GM19395 (cell line): ENCODE measurements at regions not wholly inside any gene's neighbourhood (a gene's known extent, or its start where the extent isn't known, plus 50 kb on each side); places are given as distances from the start of the nearest gene placed in this dataset.

Experiments
- ATAC-seq: cut with Tn5 transposase; IDR thresholded peaks from one replicate; pipeline ENCODE4 v1.9.1; 2021; ENCODE audit warnings: mild to moderate bottlenecking, moderate library complexity; ENCODE audit not compliant: unreplicated experiment

DNA sequence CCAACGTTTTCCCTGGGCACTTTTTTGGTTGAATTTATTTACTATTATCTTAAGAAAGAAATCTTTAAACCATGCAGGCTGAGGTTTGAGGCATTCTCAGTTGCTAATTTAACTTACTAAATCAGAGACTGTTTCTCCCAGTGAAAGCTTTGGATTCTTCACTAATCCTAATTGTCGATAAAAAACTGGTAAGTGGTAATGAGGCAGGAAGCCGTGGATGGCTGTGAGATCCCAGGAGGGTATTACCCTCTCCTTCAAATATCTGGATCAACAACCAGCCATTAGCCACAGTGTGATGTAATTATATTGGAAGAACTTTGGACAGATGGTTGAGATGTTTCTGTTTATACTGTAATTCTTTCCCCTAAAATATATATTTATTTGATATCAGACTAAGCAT lies 485.0 kb downstream of the DISC1 start:
- ATAC-seq: no peak

DNA sequence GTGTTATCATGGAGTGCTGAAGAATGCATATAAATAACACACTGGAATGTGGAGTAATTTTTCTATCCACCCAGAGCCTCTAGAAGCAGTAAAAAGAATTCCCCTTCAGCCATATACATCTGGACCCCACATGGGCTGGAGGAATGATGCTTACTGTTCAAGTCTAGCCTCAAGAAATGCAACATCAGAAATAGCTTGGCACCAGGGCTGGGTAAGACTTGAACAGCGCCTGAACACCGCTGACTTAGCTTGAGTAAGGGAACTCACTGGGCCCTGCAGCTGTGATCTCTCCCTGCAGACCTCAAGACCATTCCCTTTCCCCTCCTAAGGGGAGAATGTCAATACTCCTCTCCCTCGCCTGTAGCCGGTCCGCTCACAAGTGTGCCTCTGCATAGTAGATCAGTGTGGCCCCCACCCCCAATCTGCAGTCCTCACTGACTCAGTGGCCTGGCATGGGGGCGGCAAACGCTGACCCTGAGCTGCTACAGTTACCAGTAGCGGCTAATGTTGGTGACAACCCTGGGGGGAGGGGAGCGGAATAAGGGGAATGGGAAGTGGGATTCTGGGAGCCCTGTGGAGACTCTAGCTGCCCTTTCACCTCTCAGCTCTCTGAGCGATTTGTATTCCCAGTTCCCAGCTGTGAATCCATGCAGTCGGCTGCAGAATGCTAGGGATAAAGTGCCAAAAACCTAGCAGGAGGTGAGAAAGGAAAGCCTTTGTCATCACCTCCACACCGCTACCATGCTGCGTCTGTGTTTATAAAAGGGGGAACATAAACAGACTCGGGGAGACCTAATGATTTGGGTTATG lies 483.9 kb downstream of the DISC1 start:
- ATAC-seq: no peak

DNA sequence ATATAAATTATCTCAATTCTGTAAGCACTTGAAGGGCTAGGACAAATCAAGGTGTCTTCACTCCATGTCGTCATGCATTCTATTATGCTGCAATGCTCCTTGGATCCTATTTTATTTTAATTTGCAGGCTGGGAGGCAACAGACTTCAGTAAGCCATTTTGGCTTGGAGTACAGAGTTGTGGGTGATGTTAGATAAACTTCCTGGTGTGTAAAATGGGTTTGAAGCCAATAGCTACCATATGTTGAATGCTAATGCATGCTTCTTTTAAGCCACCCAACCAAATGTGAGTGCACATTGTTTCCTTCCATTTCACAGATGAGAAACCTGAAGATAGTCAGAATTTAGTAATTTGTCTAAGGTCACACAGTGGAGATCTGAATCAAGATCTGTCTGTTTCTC lies 482.8 kb downstream of the DISC1 start:
- ATAC-seq: no peak

DNA sequence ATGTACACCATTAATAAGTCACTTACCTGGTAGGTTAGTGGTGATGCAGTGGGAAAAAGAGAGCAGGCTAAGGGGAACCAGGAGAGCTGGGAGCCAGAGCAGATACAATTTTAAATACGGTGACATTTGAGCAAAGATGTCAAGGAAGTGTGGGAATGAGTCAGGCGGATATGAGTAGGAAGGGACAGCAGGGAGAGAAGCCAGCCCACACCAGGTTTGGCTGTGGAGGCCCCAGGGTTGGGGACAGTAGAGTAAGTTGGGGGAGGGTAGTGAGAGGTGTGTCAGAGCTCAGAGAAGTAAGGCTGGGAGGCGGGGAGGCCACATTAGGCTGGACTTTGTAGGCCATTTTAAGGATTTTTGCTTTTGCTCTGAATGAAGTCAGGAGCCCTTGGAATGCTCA lies 482.0 kb downstream of the DISC1 start:
- no peak for ATAC-seq

DNA sequence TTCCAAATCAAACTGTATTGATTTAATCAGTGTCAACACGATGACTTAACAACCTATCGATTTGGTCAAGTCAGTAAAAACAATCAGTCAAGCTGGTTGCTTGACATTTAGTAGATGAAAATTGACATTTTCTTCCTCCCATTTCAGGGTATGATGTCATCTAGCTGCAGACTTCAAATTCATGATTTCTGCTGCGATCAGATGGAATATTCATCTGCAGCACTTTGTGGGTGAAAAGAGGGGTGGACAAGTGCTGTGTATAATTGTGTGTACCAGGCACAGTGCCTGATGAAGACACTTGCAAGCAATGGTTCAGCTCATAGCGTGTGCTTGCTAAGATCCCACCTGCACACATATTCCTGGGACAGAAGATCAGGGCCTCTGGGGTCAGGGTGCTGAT lies 479.8 kb downstream of the DISC1 start:
- ATAC-seq: no peak

DNA sequence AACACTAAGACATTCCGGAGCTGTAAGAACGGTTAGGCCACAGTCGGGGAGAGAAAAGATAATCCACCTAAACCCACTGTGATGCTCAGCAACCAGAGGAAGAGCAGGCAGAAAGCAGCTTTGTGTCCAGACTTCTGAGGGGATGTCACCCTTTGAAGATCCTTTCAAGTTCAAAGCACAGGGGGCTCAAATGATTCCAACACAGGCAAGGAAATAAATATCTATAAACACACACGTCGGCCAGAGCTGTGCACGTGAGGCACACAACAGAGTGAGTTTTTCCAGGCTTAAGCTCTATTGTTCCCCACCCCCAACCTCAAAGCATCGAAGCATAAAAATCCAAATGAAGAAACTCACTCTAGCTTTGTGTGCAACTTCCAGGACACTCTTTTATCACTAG lies 479.0 kb downstream of the DISC1 start:
- ATAC-seq: no peak

DNA sequence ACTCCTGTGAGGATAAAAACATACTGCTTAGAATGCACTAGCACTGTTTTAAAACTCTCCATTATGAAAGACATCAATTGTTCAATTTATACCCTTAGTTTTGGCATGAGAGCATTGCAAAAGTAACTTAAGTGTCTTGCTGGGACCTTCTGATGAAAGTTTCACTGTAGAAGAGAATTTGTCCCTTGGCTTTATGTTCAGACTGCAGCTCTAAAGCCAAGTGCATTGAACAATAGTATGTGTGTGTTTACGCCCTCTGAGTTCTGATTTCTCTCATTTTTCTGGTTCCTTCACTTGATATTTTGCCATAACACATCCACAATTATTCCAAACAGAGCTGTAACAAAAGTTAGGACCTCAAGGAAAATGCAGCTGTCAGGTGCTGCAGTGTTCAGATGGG lies 474.6 kb downstream of the DISC1 start:
- ATAC-seq: no peak

DNA sequence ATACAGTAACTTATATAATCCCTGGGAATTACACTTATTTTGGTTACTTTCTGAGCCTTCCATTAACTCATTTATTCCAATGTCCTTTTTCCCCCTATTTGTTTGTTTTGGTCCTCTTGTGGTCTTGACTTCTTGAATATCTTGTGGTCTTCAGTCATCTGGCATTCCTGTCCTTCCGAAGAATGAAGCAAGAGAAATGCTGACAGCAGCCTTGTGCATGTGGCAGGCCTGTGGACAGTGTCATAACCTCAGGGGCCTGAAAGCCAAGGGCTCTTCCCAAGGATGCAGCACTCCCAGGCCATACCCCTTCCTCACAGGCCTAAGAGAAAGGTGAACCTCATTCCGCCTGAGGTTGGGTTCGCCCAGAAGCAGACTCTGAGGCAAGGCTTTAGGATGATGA lies 470.2 kb downstream of the DISC1 start:
- no peak for ATAC-seq
